HG03039 (cell line): ENCODE measurements at regions not wholly inside any gene's neighbourhood (a gene's known extent, or its start where the extent isn't known, plus 50 kb on each side); places are given as distances from the start of the nearest gene placed in this dataset.

Experiments used
- ATAC-seq: cut with Tn5 transposase; IDR thresholded peaks from one replicate; pipeline ENCODE4 v1.9.1; 2021; ENCODE audit warnings: mild to moderate bottlenecking, moderate library complexity; ENCODE audit not compliant: unreplicated experiment

GRCh38 chr12:124184456-124184855 lies 110.4 kb upstream of the RFLNA start:
- ATAC-seq: no peak

GRCh38 chr12:124185971-124186686 lies 108.8 kb upstream of the RFLNA start:
- ATAC-seq: no peak

GRCh38 chr12:124188084-124188483 lies 106.8 kb upstream of the RFLNA start:
- no peak for ATAC-seq

DNA sequence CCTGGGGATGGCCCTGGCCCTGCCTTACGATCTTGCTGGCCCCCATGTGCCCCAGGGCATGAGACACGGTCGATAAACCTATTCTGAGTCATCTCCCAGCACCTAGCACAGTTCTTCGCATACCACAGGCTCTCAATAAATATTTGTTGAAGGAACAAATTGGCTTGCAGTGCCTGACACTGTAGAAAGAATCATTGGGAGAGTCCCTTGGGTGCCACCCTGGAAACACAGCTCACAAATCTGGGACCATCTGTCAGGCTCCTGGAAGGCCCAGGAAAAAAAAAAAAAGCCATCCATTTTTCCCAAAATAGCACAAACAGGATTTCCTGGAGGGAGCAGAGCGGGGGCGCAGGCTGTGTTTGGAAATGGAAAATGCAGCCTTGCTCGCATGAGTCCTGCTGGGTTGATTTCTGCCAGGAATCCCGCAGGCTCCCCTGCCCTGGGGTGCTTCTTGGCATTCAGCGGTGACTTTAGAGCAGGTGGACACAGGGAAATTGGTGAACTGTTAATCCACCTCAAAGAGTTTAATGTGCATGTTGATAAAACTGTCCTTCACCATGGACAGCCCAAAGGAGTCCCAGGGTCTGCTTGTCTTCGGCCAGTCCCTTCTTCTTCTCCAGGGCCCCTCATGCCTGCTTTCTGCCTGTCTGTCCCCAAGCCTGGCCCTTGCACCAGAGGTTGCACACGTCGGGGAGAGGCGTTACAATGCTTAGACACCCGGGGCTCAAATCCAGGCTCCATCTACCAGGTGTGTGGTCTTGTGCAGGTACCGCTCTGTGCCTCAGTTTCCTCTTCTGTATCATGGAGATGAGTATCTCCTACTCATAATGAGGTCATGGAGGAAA lies 106.1 kb upstream of the RFLNA start:
- no peak for ATAC-seq

GRCh38 chr12:124190312-124191023 lies 104.4 kb upstream of the RFLNA start:
- no peak for ATAC-seq

DNA sequence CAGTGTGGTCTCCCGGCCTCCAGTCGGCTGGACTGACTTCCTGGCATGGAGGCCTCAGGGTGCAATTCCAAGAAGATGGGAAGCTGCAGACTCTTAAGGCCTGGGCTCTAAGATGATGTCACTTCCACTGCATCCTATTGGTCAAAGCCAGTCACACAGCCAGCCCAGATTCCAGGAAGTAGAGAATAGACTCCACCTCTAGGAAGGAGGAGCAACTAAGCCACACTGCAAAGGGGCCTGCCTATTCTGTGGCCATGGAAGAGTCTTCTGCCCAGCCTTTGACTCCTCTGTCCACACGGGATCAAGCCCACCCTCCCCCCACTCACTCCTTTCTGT lies 103.9 kb upstream of the RFLNA start:
- ATAC-seq: no peak

DNA sequence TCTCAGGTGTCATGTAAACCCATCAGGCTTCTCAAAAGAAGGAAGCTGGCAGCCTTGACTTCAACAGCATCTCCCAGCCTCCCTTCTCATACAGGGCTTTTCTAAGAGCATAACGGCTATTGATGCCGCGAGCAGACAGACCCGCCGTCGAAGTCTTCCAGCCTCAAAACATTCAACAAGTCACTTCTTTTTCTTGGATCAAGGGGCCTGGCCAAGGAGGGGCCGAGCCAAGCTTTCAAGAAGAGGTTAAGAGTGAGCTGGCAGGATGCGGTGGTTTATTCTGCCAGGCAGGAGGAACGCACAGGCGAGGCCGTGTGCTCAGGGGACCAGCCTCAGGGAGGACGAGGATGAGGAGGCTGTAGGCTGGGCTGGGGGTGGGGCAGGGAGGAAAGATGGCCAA lies 102.9 kb upstream of the RFLNA start:
- ATAC-seq: no peak

GRCh38 chr12:124194264-124194892 lies 100.5 kb upstream of the RFLNA start:
- no peak for ATAC-seq

- no peak for ATAC-seq
These were observed 99.9 kb upstream of the RFLNA start for GRCh38 chr12:124194893-124195566.

GRCh38 chr12:124195567-124195942 lies 99.3 kb upstream of the RFLNA start:
- ATAC-seq: no peak

DNA sequence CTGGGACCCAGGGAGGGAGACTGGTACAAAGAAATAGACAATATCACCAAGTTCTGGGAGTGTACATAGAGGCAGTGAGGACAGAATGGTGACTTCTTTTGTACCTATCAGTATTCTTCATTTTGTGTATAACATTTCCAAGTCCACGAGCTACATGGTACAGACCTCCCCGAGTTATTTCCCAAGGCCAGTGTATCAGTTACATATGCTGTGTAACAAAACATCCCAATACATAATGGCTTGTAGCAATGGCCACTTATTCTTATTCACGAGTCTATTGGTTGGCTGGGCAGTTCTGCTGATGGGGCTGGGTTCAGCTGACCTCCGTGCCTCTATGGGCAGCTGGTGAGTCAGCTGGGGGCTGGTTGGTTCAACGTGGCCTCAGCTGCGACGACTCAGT lies 98.7 kb upstream of the RFLNA start:
- ATAC-seq: no peak

DNA sequence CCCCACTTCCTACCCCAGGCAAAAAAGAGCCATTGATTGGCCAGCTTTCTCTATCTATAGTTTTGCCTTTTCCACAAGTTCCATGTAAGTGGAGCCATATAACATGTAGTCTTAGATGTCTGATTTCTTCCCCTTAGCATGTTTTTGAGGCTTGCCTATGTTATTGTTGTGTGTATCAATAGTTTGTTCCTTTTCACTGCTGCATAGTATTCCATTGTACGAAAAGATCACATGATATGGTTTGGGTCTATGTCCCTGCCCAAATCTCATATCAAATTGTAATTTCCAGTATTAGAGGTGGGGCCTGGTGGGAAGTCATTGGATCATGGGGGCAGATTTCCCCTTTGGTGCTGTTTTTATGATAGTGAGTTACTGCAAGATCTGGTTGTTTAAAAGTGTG lies 93.6 kb upstream of the RFLNA start:
- ATAC-seq: no peak

- no peak for ATAC-seq
These were observed 91.7 kb upstream of the RFLNA start for GRCh38 chr12:124203176-124203575.

DNA sequence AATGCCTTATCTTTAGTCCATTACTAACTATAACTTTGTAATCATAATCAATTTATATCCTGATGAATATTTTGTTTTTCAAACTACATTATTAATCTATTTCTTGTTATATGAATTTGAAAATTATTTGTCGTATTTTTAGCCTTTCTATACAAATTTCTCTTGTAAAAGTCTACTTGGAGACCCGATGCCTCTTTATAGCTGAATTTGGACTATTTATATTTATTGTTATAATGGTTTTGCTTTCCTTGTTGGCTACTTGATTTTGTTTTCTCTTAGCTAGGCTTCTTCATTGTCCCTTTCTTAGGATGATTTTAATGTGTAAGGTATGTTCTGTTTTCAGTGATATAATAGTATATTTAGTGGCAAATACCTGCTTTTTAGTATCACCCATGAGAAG lies 89.5 kb upstream of the RFLNA start:
- ATAC-seq: no peak

- ATAC-seq: no peak
These were observed 87.8 kb upstream of the RFLNA start for GRCh38 chr12:124207049-124207448.

DNA sequence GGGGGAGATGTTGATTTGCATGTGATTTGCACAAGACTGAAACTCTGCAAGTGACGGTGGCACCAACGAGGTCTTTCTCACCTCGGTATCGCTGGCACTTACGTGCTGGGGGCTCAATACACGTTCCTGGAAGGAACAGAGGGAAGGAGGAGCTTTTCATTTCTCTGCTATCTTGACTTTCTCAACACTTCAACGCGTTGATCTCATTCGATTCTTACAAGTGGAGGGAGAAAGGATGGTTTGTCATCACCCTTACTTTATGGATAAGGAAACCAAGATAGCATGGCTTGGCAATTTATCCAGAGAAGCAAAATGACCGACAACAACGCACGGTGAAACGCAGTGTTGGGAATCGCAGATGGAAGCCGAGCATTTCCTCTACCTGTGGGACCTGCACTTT lies 87.3 kb upstream of the RFLNA start:
- ATAC-seq: no peak

- ATAC-seq: no peak
These were observed 86.4 kb upstream of the RFLNA start for GRCh38 chr12:124208489-124208888.

- no peak for ATAC-seq
These were observed 83.8 kb upstream of the RFLNA start for GRCh38 chr12:124210991-124211577.

DNA sequence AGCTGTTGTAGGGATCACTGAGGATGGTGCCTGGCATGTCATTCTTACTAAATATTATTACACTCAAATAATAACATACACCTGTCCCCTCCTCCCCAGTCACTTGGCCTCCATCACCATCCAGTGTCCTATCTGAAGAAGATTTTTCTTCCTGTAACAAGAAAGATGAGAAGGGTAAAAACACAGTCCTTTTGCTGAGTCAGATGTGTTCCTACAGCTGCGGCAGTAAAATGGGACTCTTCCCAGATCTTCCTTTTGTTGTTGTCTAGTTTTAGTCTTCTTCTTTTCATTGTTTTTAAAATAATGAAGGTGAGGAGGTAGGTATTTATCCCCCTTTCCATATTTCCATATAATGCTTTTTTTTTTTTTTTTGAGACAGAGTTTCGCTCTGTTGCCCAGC lies 83.1 kb upstream of the RFLNA start:
- no peak for ATAC-seq

DNA sequence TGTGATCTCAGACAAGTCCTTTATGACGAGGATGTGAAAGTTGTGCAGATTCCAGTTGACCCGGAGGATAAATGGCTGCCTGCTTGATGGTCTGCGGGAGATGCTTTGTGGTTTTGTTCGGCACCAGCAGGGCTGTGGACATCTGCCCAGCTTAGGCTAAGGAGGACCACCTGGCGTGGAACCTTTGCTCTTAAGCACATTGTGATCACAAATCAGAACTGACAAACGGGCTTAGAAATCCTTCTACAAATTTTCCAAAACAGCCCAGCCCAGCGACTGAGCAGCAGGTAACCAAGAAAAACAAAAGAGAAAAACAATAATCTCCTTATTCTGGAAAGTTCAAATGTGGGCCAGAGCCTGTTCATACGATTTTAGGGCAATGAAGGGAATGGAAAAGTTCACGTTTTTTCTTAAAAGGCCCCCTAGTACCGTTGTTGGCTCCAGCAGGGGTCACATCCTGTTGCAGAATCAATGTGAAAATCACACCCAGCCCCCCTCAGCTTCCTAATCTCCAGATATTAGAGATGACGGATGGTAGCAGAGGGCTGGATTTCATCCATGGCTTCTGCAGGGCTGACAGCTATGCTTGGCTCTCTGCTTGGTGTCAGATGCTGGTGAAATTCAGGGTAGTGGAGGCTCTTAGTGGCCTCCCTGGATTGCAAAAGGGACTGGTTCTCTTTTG lies 81.1 kb upstream of the RFLNA start:
- ATAC-seq: no peak
